ENCODE measurements at regions not wholly inside any gene's neighbourhood (a gene's known extent, or its start where the extent isn't known, plus 50 kb on each side); places are given as distances from the start of the nearest gene placed in this dataset.
A peak's percentile ranks its signal among the peaks of the same experiment; 100 is the strongest.

- Histone ChIP-seq H3K27me3 (no peaks in the 10 kb centered on the region), H3K36me3 (no peaks in the 10 kb centered on the region), H3K4me1 (no peaks in the 10 kb centered on the region), H3K9me3 (no peaks in the 10 kb centered on the region), H3K27ac (no peak overlapping the region), H3K4me3 (no peak overlapping the region)
- no peak for DNase-seq
- TF ChIP-seq CTCF (IDR thresholded peaks at IDR 0.05), result no peak
- no peak for TF ChIP-seq POLR2A (IDR thresholded peaks at IDR 0.05)
Observed at GRCh38 chr7:65254061-65254460, 119.6 kb upstream of the ZNF92 start.

- Histone ChIP-seq H3K36me3 (no peaks in the 10 kb centered on the region), H3K4me3 (peak overlapping the region; percentile 37 to 63 (median 54)), H3K9me3 (no peaks in the 10 kb centered on the region), H3K27ac (peak overlapping the region in 1 of 4 donors; percentile 31), H3K27me3 (no peaks in the 10 kb centered on the region), H3K4me1 (no peaks in the 10 kb centered on the region)
- peak in 1 of 3 donors; percentile 22 for DNase-seq
- TF ChIP-seq CTCF (IDR thresholded peaks at IDR 0.05) (no peak), POLR2A (IDR thresholded peaks at IDR 0.05) (no peak)
Observed at GRCh38 chr7:65251851-65252620, 121.6 kb upstream of the ZNF92 start.

- no peak for DNase-seq
- Histone ChIP-seq H3K27ac (no peak overlapping the region), H3K27me3 (no peaks in the 10 kb centered on the region), H3K9me3 (no peaks in the 10 kb centered on the region), H3K4me1 (no peaks in the 10 kb centered on the region), H3K36me3 (no peaks in the 10 kb centered on the region), H3K4me3 (no peak overlapping the region)
- no peak for TF ChIP-seq POLR2A (IDR thresholded peaks at IDR 0.05)
Observed at GRCh38 chr7:65250697-65251395, 122.8 kb upstream of the ZNF92 start.

- H3K9me3 ChIP-seq, result no peaks in the 10 kb centered on the region
- H3K36me3 ChIP-seq, result no peaks in the 10 kb centered on the region
- H3K27ac ChIP-seq, result no peak overlapping the region
- no peaks in the 10 kb centered on the region for H3K4me1 ChIP-seq
- TF ChIP-seq CTCF (IDR thresholded peaks at IDR 0.05) (no peak), POLR2A (IDR thresholded peaks at IDR 0.05) (no peak)
- no peak overlapping the region for H3K4me3 ChIP-seq
- DNase-seq, result no peak
- H3K27me3 ChIP-seq, result no peaks in the 10 kb centered on the region
Observed at GRCh38 chr7:65250216-65250615, 123.4 kb upstream of the ZNF92 start.

GRCh38 chr7:65247491-65247890, 126.2 kb upstream of the ZNF92 start:
- Histone ChIP-seq H3K9me3 (no peaks in the 10 kb centered on the region), H3K36me3 (no peaks in the 10 kb centered on the region), H3K4me1 (no peaks in the 10 kb centered on the region), H3K4me3 (no peak overlapping the region), H3K27ac (no peak overlapping the region), H3K27me3 (no peaks in the 10 kb centered on the region)
- DNase-seq, result no peak
- no peak for TF ChIP-seq POLR2A (IDR thresholded peaks at IDR 0.05)
- no peak for TF ChIP-seq CTCF (IDR thresholded peaks at IDR 0.05)

- no peak for DNase-seq
- Histone ChIP-seq H3K4me1 (no peaks in the 10 kb centered on the region), H3K4me3 (peak overlapping the region; percentile 16 to 50 (median 26)), H3K9me3 (no peaks in the 10 kb centered on the region), H3K36me3 (no peaks in the 10 kb centered on the region), H3K27ac (no peak overlapping the region), H3K27me3 (no peaks in the 10 kb centered on the region)
- TF ChIP-seq CTCF (IDR thresholded peaks at IDR 0.05) (no peak), POLR2A (IDR thresholded peaks at IDR 0.05) (no peak)
Observed at GRCh38 chr7:65239707-65240352, 133.8 kb upstream of the ZNF92 start.

All from Peyer's patch (tissue), 4 donors.